Bone marrow (tissue), 2 donors: ENCODE measurements at regions not wholly inside any gene's neighbourhood (a gene's known extent, or its start where the extent isn't known, plus 50 kb on each side); places are given as distances from the start of the nearest gene placed in this dataset.
"Not testable (repeated sequence)": the region's sequence is repeated elsewhere in the genome, so short reads cannot be mapped to it uniquely, and the experiment has no call there.

Source experiments
- DNase-seq, 2 donors: peaks; one replicate each; lab custom pipeline; 2025; lab: John Stamatoyannopoulos, UW

GRCh38 chr3:164748626-164749025 is 329.7 kb downstream of the SI start:
- no peak for DNase-seq

- no peak for DNase-seq
These were observed 336.4 kb downstream of the SI start for GRCh38 chr3:164741869-164742268.

- DNase-seq: no peak
These were observed 341.1 kb downstream of the SI start for GRCh38 chr3:164737174-164737573.

- DNase-seq: no peak
These were observed 346.1 kb downstream of the SI start for GRCh38 chr3:164732166-164732565.

DNA sequence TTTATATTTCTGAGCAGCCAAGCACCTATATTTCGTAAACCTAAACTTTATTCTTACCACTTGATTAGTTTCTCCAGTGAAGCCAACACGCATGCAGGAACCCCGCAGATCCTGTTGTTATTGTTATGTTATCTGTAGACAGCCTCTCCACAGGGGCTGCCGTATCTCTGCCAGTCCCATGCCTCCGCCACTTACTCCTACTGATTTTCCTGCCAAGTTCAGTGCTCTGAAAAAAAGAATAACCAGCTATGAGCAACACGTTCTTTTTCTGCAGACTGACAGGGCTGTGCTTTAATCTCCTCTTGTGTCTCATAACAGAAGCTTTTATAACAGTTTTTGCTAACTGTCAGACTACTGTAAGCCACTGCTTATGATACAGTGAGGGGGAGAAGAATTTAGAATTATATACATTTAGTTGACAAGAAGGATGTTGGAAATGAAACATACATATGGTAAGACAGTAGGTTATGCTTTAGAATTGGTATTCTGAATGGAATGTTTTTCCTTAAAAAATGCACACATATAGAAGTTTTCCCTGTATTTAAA is 347.4 kb downstream of the SI start:
- DNase-seq: no peak

DNA sequence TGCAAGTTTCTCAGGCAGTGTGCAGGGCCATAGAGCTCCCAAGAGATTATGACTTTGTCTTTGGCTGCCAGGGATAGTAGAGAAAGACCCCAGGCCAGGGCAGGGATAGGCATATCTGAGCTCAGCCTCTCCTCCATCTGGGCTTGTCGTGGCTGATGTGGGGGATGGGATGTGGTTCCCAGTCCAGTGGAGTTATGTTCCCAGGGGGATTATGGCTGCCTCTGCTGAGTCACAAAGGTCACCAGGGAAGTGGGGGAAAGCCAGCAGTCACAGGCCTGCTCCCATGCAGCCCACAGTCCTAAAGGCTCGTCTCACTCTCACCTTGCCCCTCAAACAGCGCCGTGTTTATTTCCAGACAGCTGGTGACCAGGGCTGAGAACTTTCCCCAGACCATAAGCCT is 354.9 kb downstream of the SI start:
- DNase-seq: no peak

- not testable (repeated sequence) for DNase-seq
These were observed 375.5 kb downstream of the SI start for GRCh38 chr3:164702808-164703207.

DNA sequence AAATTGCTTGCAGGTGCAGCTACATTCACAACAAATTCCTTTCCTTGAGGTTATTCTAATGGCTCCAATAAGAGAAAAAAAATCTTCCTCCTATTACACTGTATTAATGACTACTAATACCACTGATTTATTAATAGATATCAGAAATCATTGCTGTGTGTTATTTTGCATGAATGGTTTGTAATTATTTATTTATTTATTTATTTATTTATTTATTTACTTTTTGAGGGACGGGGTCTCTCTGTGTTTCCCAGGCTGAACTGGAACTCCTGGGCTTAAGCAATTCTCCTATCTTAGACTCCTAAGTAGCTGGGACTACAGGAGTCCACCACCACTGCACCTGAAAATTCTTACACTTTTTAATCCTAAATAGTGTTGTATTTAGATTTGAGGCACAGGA is 390.4 kb downstream of the SI start:
- DNase-seq: no peak

DNA sequence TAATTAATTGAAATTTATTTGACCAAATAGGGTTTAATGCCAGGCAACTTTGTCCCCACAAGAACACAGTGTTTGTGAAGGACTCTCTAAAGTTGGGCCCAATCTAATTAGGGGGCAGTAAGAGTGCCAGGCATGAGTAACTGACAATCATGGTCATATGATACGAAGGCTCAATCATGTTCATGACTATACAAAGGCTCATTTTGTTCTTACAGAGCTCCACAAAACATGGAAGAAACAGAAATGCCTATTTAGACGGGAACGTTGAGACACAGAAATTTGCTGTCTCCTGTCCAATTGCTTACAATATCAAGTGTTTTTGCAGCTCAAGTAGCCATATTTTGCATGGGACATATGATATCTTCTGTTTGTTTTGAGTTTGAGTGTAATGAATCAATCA is 391.1 kb downstream of the SI start:
- no peak for DNase-seq

GRCh38 chr3:164683489-164683888 is 394.8 kb downstream of the SI start:
- DNase-seq: no peak

- DNase-seq: no peak
These were observed 399.1 kb downstream of the SI start for GRCh38 chr3:164679245-164679644.

DNA sequence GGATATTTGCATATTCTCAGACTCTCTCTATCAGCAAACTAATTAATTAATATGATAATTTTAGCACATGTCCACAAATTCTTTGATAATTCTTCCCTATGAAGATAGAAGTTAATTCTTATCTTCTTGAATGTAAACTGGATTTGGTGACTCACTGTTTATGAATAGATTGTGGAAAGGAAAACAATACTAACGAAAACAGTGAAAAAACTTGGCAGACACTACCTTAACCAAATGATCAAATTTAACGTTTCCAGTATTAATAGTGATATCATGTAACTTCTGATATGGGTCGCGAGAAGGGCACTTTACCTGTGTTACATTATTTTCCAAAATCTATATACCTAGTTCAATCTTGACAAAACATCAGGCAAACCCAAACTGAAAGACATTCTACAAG is 401.0 kb downstream of the SI start:
- DNase-seq: no peak

DNA sequence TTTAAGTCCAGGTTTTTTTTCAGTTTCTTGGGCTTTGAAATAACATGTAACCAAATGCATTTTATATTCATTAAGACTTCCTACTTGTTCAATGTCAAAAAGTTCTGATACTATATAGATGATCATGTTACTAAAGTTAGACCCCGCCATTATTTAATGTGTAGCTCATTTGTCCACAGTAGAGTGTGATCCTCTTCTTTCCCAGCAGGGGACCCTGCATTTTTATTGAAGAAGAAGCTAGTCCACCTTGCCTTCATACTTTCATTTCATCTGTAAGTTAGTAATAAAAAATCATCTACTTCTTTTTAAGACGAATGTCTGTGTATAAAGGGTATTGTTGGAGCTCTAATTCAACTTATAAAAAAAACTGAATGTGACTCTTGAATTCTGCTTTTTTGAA is 404.6 kb downstream of the SI start:
- no peak for DNase-seq

- no peak for DNase-seq
These were observed 420.2 kb downstream of the SI start for GRCh38 chr3:164658125-164658524.

DNA sequence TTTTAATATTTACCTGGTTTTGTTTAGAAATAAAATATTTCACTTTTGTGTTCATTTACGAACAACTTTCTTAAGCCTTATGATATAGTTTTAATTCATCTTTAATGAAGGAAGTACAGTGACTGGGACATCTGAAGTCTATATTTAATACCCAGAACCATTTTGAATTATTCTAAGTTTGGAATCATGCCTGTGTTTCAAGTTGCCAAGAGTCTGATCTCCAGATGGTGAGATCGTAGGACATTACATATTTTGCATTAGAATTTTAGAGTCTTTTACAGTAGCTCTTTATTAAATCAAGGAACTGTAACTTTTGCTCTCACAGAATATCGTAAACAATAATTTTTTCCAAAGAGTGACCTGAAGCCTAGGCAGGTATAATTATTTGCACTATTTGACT is 420.7 kb downstream of the SI start:
- DNase-seq: no peak

GRCh38 chr3:164655462-164655861 is 422.8 kb downstream of the SI start:
- no peak for DNase-seq

DNA sequence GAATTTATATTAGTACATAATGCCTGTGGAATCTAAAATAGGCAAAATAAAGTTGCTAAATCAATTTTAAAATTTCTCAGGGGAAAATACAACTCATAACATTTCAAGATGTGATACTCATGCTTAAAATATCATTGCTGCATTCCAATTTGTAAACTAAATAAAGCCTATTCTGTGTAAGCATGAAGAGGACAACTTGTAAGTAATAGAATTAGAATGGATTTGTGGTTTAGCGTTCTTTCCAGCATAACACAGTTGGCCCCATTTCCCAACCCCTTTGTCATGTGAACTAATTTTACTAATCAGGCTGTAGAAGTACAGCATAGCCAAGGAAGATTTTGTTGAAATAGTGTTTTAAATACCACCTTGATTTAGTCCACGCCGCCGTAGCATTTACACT is 437.2 kb downstream of the SI start:
- no peak for DNase-seq

DNA sequence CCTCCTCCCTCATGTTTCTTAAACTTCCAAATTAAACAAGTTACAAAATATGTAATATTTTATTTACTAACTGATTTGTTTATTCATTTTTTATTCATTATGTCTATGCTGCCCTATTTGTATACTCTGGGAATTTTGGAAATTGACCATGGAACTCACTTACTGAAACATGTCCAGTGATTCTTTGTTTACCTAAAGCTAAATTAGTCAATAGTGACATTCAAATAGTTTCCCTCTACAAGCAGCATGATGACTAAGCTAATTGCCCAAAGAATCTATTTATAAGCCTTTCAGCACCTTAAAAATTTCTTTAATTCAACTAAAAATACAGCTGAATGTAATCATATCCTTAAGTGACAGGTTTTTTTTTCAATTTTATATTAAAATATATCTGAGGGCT is 437.7 kb downstream of the SI start:
- DNase-seq: no peak

DNA sequence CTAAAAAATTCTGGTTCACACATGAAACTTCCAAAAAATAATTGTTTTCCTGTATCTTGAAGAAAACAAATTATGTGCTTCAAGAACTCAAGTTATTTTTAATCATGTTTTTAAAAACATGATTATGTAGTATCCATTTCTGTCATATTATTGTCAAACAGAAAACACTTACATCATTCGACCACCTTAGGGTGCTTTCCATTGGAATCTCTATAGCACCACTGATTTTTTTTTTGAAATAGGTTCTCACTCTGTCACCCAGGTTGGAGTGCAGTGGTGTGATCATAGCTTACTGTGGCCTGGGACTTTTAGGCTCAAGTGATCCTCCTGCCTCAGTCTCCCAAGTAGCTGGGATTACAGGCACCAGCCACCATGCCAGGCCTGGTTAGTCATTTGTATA is 457.3 kb downstream of the SI start:
- DNase-seq: no peak

- no peak for DNase-seq
These were observed 457.9 kb downstream of the SI start for GRCh38 chr3:164620423-164620822.

- no peak for DNase-seq
These were observed 465.5 kb downstream of the SI start for GRCh38 chr3:164612751-164613150.

DNA sequence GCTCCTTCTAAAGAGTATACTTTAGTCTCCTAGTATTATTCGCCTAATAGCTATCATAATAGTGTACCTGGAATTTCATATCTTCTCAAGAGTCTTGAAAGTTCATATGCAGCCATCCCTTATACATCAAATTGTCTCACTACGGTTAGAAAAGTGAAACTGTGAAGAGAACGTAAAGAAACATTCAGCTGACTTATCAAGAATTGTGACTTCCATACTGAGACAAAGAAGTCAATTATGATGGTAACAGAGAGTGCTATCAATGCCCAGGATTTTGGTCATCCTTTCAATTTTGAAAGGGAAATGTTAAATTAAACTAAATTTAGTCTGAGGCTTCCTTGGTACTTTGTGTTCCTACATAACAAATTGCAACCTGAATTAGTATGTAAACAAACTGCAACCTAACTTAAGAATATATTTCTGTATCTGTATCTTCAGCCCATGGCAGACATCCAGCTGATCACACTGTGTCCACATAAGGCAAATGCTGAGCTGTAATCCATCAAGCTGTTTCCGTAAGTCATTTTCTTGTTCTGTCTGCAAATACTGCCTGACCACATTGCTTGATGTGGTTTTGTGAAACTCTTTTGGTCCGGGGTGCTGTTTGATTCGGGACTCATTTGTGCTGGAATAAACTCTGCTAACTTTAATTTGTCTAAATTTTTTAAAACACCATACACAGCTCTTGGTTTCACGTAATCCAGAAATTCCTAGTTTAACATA is 469.6 kb downstream of the SI start:
- DNase-seq: no peak

- DNase-seq: no peak
These were observed 473.6 kb downstream of the SI start for GRCh38 chr3:164604687-164605086.

- DNase-seq: no peak
These were observed 500.6 kb downstream of the SI start for GRCh38 chr3:164577667-164578210.
